Keratinocyte (primary cell): ENCODE measurements at regions not wholly inside any gene's neighbourhood (a gene's known extent, or its start where the extent isn't known, plus 50 kb on each side); places are given as distances from the start of the nearest gene placed in this dataset.

ENCODE experiments used
- DNase-seq: peaks from one replicate; pipeline ENCODE4 v3.0.0-alpha.2; 2011; ENCODE audit warnings: low read depth, missing footprints, low spot score
- FAIRE-seq: peaks from 2 replicates; lab custom pipeline; 2011; peaks lifted over from hg19 to GRCh38; lab: Jason Lieb, UNC
- H2AFZ ChIP-seq: 2 replicates; pipeline ENCODE4 v1.6.0; 2012; ENCODE audit warnings: low read length, control low read depth, inconsistent platforms; ENCODE audit not compliant: control insufficient read depth
- H3K27ac ChIP-seq: 2 replicates; pipeline ENCODE4 v1.5.1; 2011; ENCODE audit warnings: low read length; ENCODE audit not compliant: control insufficient read depth, insufficient read depth
- H3K27me3 ChIP-seq: 3 replicates; pipeline ENCODE4 v1.6.0; 2011; ENCODE audit warnings: low read length; ENCODE audit not compliant: control insufficient read depth, insufficient read depth; ENCODE audit errors: extremely low read depth
- H3K36me3 ChIP-seq, 2 experiments: 2 replicates in 1 of 2; 3 replicates in 1 of 2; pipeline ENCODE4 v1.5.1; 2011; ENCODE audit warnings: low read length in 2 of 2, mild to moderate bottlenecking in 1 of 2; ENCODE audit not compliant: control insufficient read depth in 2 of 2, insufficient read depth in 2 of 2; ENCODE audit errors: extremely low read depth in 1 of 2
- H3K4me1 ChIP-seq: 3 replicates; pipeline ENCODE4 v1.5.1; 2011; ENCODE audit warnings: low read length; ENCODE audit not compliant: control insufficient read depth, insufficient read depth; ENCODE audit errors: extremely low read depth
- H3K4me2 ChIP-seq: 3 replicates; pipeline ENCODE4 v1.6.0; 2011; ENCODE audit warnings: low read depth, low read length; ENCODE audit not compliant: control insufficient read depth, insufficient read depth; ENCODE audit errors: extremely low read depth
- H3K4me3 ChIP-seq, 3 experiments: fragments of 200-600 bp in 1 of 3; sonication (generic) in 1 of 3; 2 replicates in 2 of 3; 3 replicates in 1 of 3; pipeline ENCODE4 v1.5.1; 2011 to 2016; ENCODE audit warnings: low read length in 3 of 3, mild to moderate bottlenecking in 3 of 3, control low read depth in 2 of 3, inconsistent platforms in 1 of 3, low read depth in 1 of 3, mixed read lengths in 1 of 3, mixed run types in 1 of 3, moderate library complexity in 1 of 3; ENCODE audit not compliant: control insufficient read depth in 2 of 3, insufficient read depth in 2 of 3; ENCODE audit errors: extremely low read depth in 1 of 3
- H3K79me2 ChIP-seq: 2 replicates; pipeline ENCODE4 v1.6.0; 2012; ENCODE audit warnings: low read length; ENCODE audit not compliant: control insufficient read depth, insufficient read depth
- H3K9ac ChIP-seq: 3 replicates; pipeline ENCODE4 v1.6.0; 2011; ENCODE audit warnings: low read length; ENCODE audit not compliant: control insufficient read depth, insufficient read depth; ENCODE audit errors: extremely low read depth
- H3K9me1 ChIP-seq: 3 replicates; pipeline ENCODE4 v1.6.0; 2011; ENCODE audit warnings: low read length; ENCODE audit not compliant: control insufficient read depth, insufficient read depth; ENCODE audit errors: extremely low read depth
- H3K9me3 ChIP-seq: 2 replicates; pipeline ENCODE4 v1.5.1; 2012; ENCODE audit warnings: low read depth, low read length; ENCODE audit not compliant: control insufficient read depth
- H4K20me1 ChIP-seq: 3 replicates; pipeline ENCODE4 v1.6.0; 2011; ENCODE audit warnings: low read length; ENCODE audit not compliant: control insufficient read depth, insufficient read depth; ENCODE audit errors: extremely low read depth
- CTCF ChIP-seq, 3 experiments: IDR thresholded peaks in 1 of 3; conservative IDR thresholded peaks in 1 of 3; optimal IDR thresholded peaks in 1 of 3; 2 replicates in 2 of 3; 3 replicates in 1 of 3; pipeline versions ENCODE3 to v1.5.1; 2011; ENCODE audit warnings: low read length in 3 of 3, mild to moderate bottlenecking in 3 of 3, moderate library complexity in 2 of 3, control low read depth in 1 of 3, inconsistent platforms in 1 of 3; ENCODE audit not compliant: insufficient read depth in 2 of 3; ENCODE audit errors: extremely low read depth in 1 of 3
- EZH2 ChIP-seq: IDR thresholded peaks from one replicate; pipeline ENCODE4 v1.6.1; 2012; ENCODE audit warnings: inconsistent platforms, mild to moderate bottlenecking, low read length, moderate library complexity
- dilution Hi-C: fragments of 300-500 bp; cut with MboI; formaldehyde crosslinking; loops from one replicate; pipeline ENCODE4 v1.7.0; 2020; ENCODE audit warnings: low sequenced_read_pairs; ENCODE audit not compliant: extremely low pct_ligation_motif_present

GRCh38 chr12:94070520-94070919 is 77.9 kb upstream of the PLXNC1 start:
- Histone ChIP-seq H3K9me1 (no peaks in the 10 kb centered on the region), H3K36me3 (no peaks in the 10 kb centered on the region), H4K20me1 (no peaks in the 10 kb centered on the region), H2AFZ (no peak overlapping the region), H3K4me2 (no peak overlapping the region), H3K79me2 (no peaks in the 10 kb centered on the region), H3K27me3 (no peaks in the 10 kb centered on the region), H3K4me1 (peaks cover 5% of the 10 kb centered on the region), H3K4me3 (no peak overlapping the region), H3K9me3 (no peaks in the 10 kb centered on the region), H3K9ac (no peak overlapping the region), H3K27ac (no peak overlapping the region)
- dilution Hi-C loops, result no loop called here
- FAIRE-seq, result no peak
- TF ChIP-seq EZH2 (no peak), CTCF (optimal IDR thresholded peaks at IDR 0.05 in 1 of 3, IDR thresholded peaks at IDR 0.05 in 1 of 3, conservative IDR thresholded peaks at IDR 0.05 in 1 of 3; ENCODE audit: extremely low read depth in 1 of 3, insufficient read depth in 2 of 3, low read length in 3 of 3) (no peak)
- no peak for DNase-seq

DNA sequence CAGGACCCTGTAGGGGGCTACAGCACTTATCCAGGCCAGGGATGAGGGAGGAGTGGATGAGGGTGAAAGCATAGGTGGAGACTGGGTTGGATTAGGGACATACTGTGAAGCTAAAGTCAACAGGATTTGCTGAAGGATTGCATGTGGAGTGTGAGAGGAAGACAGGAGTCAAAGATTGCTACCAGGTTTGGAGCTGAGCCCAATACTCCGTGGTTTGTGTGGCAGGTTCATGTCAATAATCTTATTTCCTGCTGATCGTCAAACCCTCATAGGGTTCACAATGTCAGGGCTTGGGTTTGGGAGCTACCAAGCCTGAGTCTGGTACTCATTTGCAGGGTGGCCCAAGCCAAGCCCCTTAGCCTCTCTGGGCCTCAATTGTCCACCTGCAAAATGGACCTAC is 77.1 kb upstream of the PLXNC1 start:
- Histone ChIP-seq H3K4me1 (peaks cover 7% of the 10 kb centered on the region), H3K4me3 (no peak overlapping the region), H3K36me3 (no peaks in the 10 kb centered on the region), H3K9me3 (no peaks in the 10 kb centered on the region), H3K4me2 (no peak overlapping the region), H3K27ac (no peak overlapping the region), H2AFZ (no peak overlapping the region), H3K27me3 (no peaks in the 10 kb centered on the region), H3K9me1 (no peaks in the 10 kb centered on the region), H3K79me2 (no peaks in the 10 kb centered on the region), H3K9ac (no peak overlapping the region), H4K20me1 (no peaks in the 10 kb centered on the region)
- dilution Hi-C loops, result no loop called here
- TF ChIP-seq CTCF (optimal IDR thresholded peaks at IDR 0.05 in 1 of 3, IDR thresholded peaks at IDR 0.05 in 1 of 3, conservative IDR thresholded peaks at IDR 0.05 in 1 of 3; ENCODE audit: extremely low read depth in 1 of 3, insufficient read depth in 2 of 3, low read length in 3 of 3) (no peak), EZH2 (no peak)
- no peak for DNase-seq
- no peak for FAIRE-seq
